ENCODE measurements at regions not wholly inside any gene's neighbourhood (a gene's known extent, or its start where the extent isn't known, plus 50 kb on each side); places are given as distances from the start of the nearest gene placed in this dataset.
A peak's percentile ranks its signal among the peaks of the same experiment; 100 is the strongest.

DNA sequence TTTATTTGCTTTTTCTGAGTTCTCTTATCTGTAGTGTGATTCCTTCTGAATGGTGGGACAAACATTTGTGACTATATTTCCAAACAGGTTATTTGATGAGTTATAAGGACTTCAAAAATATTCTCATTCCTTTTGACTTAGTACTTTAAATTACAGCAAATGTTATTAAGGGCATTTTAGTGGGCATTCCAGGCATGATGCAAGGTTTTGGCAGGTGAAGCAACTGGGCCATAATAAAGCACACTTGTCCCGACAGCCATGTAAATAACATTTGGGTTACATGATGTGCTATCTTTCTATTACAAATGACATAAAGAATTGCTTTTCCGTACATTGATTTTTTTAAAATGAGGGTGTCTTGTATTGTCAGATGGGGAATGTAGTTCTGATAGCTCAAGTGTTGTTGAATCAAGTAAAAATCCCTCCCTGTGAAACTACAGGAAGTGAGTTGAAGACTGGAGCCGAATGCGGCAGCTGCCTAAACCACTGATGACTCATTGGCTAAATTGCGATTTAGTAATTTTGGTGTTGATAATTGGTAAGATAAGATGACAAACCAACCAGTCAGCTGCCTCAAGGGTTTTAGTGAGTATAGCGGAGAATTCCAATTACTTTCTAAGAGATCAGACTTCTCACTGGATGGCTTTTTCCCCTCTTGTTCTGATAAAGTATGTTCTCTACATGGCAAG is 231.3 kb upstream of the NPY start:
- peak; percentile 44 for ATAC-seq (replicated peaks)
- Mint-ChIP-seq H3K36me3 (ENCODE audit: insufficient read depth) (no peaks in the 10 kb centered on the region), H3K27me3 (peaks cover 29 to 50% of the 10 kb centered on the region in 2 donors), H3K4me3 (peak overlapping the region in 1 of 2 donors; percentile 1), H3K4me1 (ENCODE audit: low read depth in 2 of 2) (peaks cover 0 to 8% of the 10 kb centered on the region in 2 donors), H3K27ac (no peak overlapping the region), H3K9me3 (no peaks in the 10 kb centered on the region)
- DNase-seq: no peak

- Mint-ChIP-seq H3K9me3 (no peaks in the 10 kb centered on the region), H3K36me3 (ENCODE audit: insufficient read depth) (no peaks in the 10 kb centered on the region), H3K4me3 (no peak overlapping the region), H3K27me3 (peaks cover 39 to 47% of the 10 kb centered on the region in 2 donors), H3K4me1 (ENCODE audit: low read depth in 2 of 2) (peaks cover 0 to 8% of the 10 kb centered on the region in 2 donors), H3K27ac (no peak overlapping the region)
- DNase-seq (no peak), ATAC-seq (replicated peaks) (no peak)
Observed at GRCh38 chr7:24054236-24054635, 229.8 kb upstream of the NPY start.

DNA sequence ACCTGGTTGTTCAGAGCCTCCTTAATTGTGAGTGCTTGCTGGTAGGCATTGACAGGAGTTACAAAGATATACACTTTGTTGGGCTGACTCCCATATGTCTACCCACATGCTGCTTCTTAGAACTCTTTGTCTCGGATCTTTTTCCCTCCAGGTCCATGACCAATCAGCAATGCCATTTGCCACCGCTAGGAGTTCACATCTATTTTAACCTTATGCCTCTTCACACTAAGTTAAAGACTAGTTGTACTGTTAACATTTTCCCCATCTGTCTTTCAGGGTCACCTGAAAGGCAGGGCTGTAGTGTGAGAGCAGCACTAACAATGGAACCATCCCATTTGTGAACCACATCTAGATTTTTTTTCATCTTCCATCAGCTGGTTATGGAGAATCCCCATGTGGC is 226.7 kb upstream of the NPY start:
- no peaks in the 10 kb centered on the region for H3K9me3 Mint-ChIP-seq
- ATAC-seq (replicated peaks): no peak
- no peaks in the 10 kb centered on the region for H3K36me3 Mint-ChIP-seq (ENCODE audit: insufficient read depth)
- no peak overlapping the region for H3K27ac Mint-ChIP-seq
- H3K4me1 Mint-ChIP-seq (ENCODE audit: low read depth in 2 of 2): peaks cover 0 to 8% of the 10 kb centered on the region in 2 donors
- DNase-seq: no peak
- peaks cover 42 to 50% of the 10 kb centered on the region in 2 donors for H3K27me3 Mint-ChIP-seq
- H3K4me3 Mint-ChIP-seq: no peak overlapping the region

GRCh38 chr7:24058953-24059352 is 225.0 kb upstream of the NPY start:
- ATAC-seq (replicated peaks) (no peak), DNase-seq (no peak)
- Mint-ChIP-seq H3K9me3 (no peaks in the 10 kb centered on the region), H3K27ac (no peak overlapping the region), H3K36me3 (ENCODE audit: insufficient read depth) (no peaks in the 10 kb centered on the region), H3K27me3 (peaks cover 31 to 45% of the 10 kb centered on the region in 2 donors), H3K4me3 (no peak overlapping the region), H3K4me1 (ENCODE audit: low read depth in 2 of 2) (no peaks in the 10 kb centered on the region)

DNA sequence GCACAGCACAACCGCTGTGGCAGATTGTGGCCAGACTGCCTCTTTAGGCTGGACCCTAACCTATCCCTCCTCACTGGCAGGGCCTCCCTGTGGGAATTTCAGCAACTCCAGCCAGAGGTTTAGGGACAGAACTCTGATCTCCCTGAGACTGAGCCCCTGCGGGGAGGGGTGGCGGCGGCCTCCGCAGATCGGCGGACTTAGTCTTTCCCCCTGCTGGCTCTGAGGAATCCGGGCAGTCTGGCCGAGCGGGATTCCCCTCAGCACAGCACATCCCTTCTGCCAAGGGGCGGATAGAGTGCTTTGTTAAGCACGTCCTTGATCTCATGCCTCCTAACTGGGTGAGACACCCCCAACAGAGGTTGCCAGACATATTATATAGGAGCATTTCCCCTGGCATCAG is 224.2 kb upstream of the NPY start:
- H3K27me3 Mint-ChIP-seq: peaks cover 23 to 37% of the 10 kb centered on the region in 2 donors
- no peaks in the 10 kb centered on the region for H3K4me1 Mint-ChIP-seq (ENCODE audit: low read depth in 2 of 2)
- no peaks in the 10 kb centered on the region for H3K36me3 Mint-ChIP-seq (ENCODE audit: insufficient read depth)
- no peak overlapping the region for H3K27ac Mint-ChIP-seq
- DNase-seq (no peak), ATAC-seq (replicated peaks) (no peak)
- no peak overlapping the region for H3K4me3 Mint-ChIP-seq
- no peaks in the 10 kb centered on the region for H3K9me3 Mint-ChIP-seq

DNA sequence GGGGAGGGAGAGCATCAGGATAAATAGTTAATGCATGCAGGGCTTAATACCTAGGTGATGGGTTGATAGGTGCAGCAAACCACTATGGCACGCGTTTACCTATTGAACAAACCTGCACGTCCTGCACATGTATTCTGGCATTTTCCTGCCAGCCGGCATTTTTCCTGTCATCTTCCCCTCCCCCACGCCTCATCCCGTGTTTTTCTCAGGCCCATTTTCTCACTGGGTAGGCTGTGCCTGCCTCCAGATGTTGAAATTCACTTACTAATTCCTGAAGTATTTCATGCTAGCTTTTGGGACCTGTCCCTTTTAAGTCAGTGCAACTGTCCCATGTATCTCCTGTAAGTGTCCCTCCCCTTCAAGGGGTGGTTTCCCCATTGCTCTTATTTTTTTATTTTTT is 220.3 kb upstream of the NPY start:
- Mint-ChIP-seq H3K4me3 (no peak overlapping the region), H3K27me3 (peaks cover 6 to 16% of the 10 kb centered on the region in 2 donors), H3K4me1 (ENCODE audit: low read depth in 2 of 2) (no peaks in the 10 kb centered on the region), H3K36me3 (ENCODE audit: insufficient read depth) (no peaks in the 10 kb centered on the region), H3K27ac (no peak overlapping the region), H3K9me3 (no peaks in the 10 kb centered on the region)
- ATAC-seq (replicated peaks) (no peak), DNase-seq (no peak)

DNA sequence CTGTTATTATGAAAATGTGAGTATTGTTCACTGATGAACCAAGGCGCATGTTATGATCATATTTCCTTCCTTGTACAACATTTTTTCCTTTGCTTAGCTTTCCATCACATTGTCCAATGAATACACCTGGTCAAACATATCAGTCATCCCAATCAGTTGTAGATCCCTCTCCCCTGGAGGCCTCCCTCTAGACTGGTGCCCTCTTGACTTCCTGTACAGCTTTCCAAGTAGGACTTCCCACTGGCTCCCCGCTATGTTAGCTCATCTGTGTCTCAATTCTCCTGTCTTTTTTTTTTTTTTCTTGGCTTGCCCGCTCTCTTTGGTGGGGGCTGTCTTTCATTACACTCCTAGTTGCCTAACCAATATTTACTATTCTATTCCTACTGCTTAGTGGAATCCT is 214.2 kb upstream of the NPY start:
- Mint-ChIP-seq H3K9me3 (no peaks in the 10 kb centered on the region), H3K4me1 (ENCODE audit: low read depth in 2 of 2) (peaks cover under 1 to 10% of the 10 kb centered on the region in 2 donors), H3K4me3 (no peak overlapping the region), H3K27me3 (peaks cover 0 to 10% of the 10 kb centered on the region in 2 donors), H3K27ac (no peak overlapping the region), H3K36me3 (ENCODE audit: insufficient read depth) (no peaks in the 10 kb centered on the region)
- DNase-seq: no peak
- ATAC-seq (replicated peaks): no peak

- Mint-ChIP-seq H3K4me3 (peak overlapping the region; percentile 74 to 80), H3K27me3 (peaks cover 5 to 10% of the 10 kb centered on the region in 2 donors), H3K27ac (peak overlapping the region; percentile 70 to 90), H3K36me3 (ENCODE audit: insufficient read depth) (no peaks in the 10 kb centered on the region), H3K9me3 (no peaks in the 10 kb centered on the region), H3K4me1 (ENCODE audit: low read depth in 2 of 2) (peaks cover 3 to 17% of the 10 kb centered on the region in 2 donors)
- no peak for ATAC-seq (replicated peaks)
- no peak for DNase-seq
Observed at GRCh38 chr7:24073651-24074420, 210.2 kb upstream of the NPY start.

- H3K4me1 Mint-ChIP-seq (ENCODE audit: low read depth in 2 of 2): peaks cover 3 to 17% of the 10 kb centered on the region in 2 donors
- no peak for ATAC-seq (replicated peaks)
- peak overlapping the region; percentile 74 to 80 for H3K4me3 Mint-ChIP-seq
- H3K36me3 Mint-ChIP-seq (ENCODE audit: insufficient read depth): no peaks in the 10 kb centered on the region
- no peak for DNase-seq
- peaks cover 7 to 15% of the 10 kb centered on the region in 2 donors for H3K27me3 Mint-ChIP-seq
- H3K9me3 Mint-ChIP-seq: no peaks in the 10 kb centered on the region
- H3K27ac Mint-ChIP-seq: peak overlapping the region; percentile 70 to 90
Observed at GRCh38 chr7:24075426-24075810, 208.6 kb upstream of the NPY start.

- no peaks in the 10 kb centered on the region for H3K36me3 Mint-ChIP-seq (ENCODE audit: insufficient read depth)
- no peaks in the 10 kb centered on the region for H3K4me1 Mint-ChIP-seq (ENCODE audit: low read depth in 2 of 2)
- no peak for DNase-seq
- no peak for ATAC-seq (replicated peaks)
- no peak overlapping the region for H3K27ac Mint-ChIP-seq
- H3K27me3 Mint-ChIP-seq: peaks cover 6 to 7% of the 10 kb centered on the region in 2 donors
- peaks cover 1 to 9% of the 10 kb centered on the region in 2 donors for H3K9me3 Mint-ChIP-seq
- H3K4me3 Mint-ChIP-seq: no peak overlapping the region
Observed at GRCh38 chr7:24082826-24083225, 201.2 kb upstream of the NPY start.

DNA sequence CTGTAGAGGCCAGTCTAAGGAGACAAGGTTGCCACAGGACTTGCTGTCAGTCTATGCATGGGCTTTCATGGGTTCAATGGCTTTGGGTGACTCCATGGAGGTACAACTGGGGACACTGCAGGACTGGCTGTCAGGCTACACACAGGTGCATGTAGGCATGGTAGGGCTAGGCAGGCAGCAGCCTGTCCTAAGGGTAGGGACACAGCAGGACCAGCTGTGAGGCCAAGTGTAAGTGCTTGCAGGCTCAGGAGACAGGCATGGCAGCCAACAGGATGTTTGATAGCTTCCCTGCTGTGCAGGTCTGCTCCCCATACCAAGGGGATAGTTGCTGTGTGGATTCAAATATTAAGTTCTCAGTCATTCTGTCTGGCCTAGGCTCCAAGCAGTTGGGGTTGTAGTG is 181.0 kb upstream of the NPY start:
- ATAC-seq (replicated peaks): no peak
- H3K9me3 Mint-ChIP-seq: peaks cover 2 to 8% of the 10 kb centered on the region in 2 donors
- H3K27me3 Mint-ChIP-seq: peaks cover 0 to 26% of the 10 kb centered on the region in 2 donors
- H3K4me1 Mint-ChIP-seq (ENCODE audit: low read depth in 2 of 2): no peaks in the 10 kb centered on the region
- no peak overlapping the region for H3K27ac Mint-ChIP-seq
- no peak for DNase-seq
- no peak overlapping the region for H3K4me3 Mint-ChIP-seq
- no peaks in the 10 kb centered on the region for H3K36me3 Mint-ChIP-seq (ENCODE audit: insufficient read depth)

- Mint-ChIP-seq H3K27me3 (peaks cover 9 to 26% of the 10 kb centered on the region in 2 donors), H3K4me3 (no peak overlapping the region), H3K9me3 (no peaks in the 10 kb centered on the region), H3K36me3 (ENCODE audit: insufficient read depth) (no peaks in the 10 kb centered on the region), H3K4me1 (ENCODE audit: low read depth in 2 of 2) (no peaks in the 10 kb centered on the region), H3K27ac (no peak overlapping the region)
- DNase-seq: no peak
- ATAC-seq (replicated peaks): no peak
Observed at GRCh38 chr7:24108906-24109376, 175.0 kb upstream of the NPY start.

DNA sequence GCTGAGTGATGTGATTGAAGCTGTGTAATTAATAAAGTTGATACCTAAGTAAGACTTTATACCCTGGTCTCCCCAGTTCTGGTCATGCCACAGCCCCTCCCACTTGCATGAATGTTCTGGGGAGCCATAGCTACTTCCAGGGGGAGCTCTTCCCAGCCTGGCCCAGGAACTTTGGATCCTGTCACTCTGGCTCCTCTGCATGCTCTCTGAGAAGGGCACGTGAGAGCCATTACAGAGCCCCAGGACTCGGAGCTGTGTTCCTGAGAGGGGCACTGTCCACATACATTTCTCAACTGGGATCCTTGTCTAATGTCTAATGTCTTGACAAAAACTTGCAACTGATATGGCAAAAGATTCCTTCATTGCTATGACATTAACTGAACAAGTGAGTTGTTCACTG is 173.9 kb upstream of the NPY start:
- H3K27ac Mint-ChIP-seq: no peak overlapping the region
- peaks cover 9 to 23% of the 10 kb centered on the region in 2 donors for H3K27me3 Mint-ChIP-seq
- H3K4me3 Mint-ChIP-seq: no peak overlapping the region
- ATAC-seq (replicated peaks) (no peak), DNase-seq (no peak)
- no peaks in the 10 kb centered on the region for H3K9me3 Mint-ChIP-seq
- no peaks in the 10 kb centered on the region for H3K4me1 Mint-ChIP-seq (ENCODE audit: low read depth in 2 of 2)
- H3K36me3 Mint-ChIP-seq (ENCODE audit: insufficient read depth): no peaks in the 10 kb centered on the region

DNA sequence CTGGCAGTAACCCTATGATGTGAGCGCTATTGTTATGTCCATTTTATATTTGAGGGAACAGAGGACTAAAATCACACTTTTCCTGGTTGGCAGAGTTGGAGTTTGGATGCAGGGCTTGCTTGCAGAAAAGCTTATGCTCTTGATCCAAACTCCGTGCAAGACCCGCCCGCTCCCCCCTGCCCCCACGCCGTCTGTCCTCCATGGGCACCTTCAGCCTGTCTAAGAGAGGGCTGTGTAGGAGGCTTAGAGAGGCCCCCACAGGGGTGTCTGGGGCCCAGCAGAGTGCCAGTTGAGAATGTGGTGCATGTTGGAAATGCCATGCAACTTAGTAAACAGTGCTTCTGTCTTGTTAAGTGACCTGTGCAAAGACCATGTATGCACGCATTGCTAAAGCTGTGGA is 170.5 kb upstream of the NPY start:
- Mint-ChIP-seq H3K4me3 (no peak overlapping the region), H3K4me1 (ENCODE audit: low read depth in 2 of 2) (no peaks in the 10 kb centered on the region), H3K27ac (no peak overlapping the region), H3K36me3 (ENCODE audit: insufficient read depth) (no peaks in the 10 kb centered on the region), H3K9me3 (no peaks in the 10 kb centered on the region), H3K27me3 (peaks cover 14 to 24% of the 10 kb centered on the region in 2 donors)
- DNase-seq (no peak), ATAC-seq (replicated peaks) (no peak)
